K562 (cell line): ENCODE measurements at regions not wholly inside any gene's neighbourhood (a gene's known extent, or its start where the extent isn't known, plus 50 kb on each side); places are given as distances from the start of the nearest gene placed in this dataset.
A peak's percentile ranks its signal among the peaks of the same experiment; 100 is the strongest.

Experiments
- ATAC-seq: fragments of 200-7000 bp; cut with Tn5 transposase; 3 replicates; pipeline ENCODE4 v1.9.1; 2020; ENCODE audit warnings: moderate library complexity
- BruUV-seq: library from RNA; stranded (reverse); fragments of 400-500 nt; replicated peaks from 2 replicates; lab custom pipeline; 2021; lab: Mats Ljungman, UMichigan
- CTCF ChIA-PET: fragments of 300-600 bp; formaldehyde crosslinking; extraction: SDS; loops from one replicate; lab custom pipeline; 2021; ENCODE audit warnings: low intra/inter-chr PET ratio; lab: Yijun Ruan, JAX
- POLR2A ChIA-PET: fragments of 300-600, 350-650 bp; sonication (Branson Sonifier 250); formaldehyde crosslinking; extraction: SDS; loops from one replicate; lab custom pipeline; 2021; ENCODE audit warnings: antibody characterized with exemption, inconsistent platforms; lab: Yijun Ruan, JAX
- DNase-seq, 4 experiments: peaks; one replicate each; pipeline versions ENCODE4 v3.0.0 to v3.0.0-alpha.2; 2011 to 2018; ENCODE audit warnings: low spot score in 3 of 4, mixed read lengths in 3 of 4; ENCODE audit errors: extremely low read depth in 1 of 4
- FAIRE-seq: peaks from 2 replicates; lab custom pipeline; 2011; peaks lifted over from hg19 to GRCh38; lab: Jason Lieb, UNC
- H2AFZ ChIP-seq: 2 replicates; pipeline ENCODE4 v1.6.0; 2011; ENCODE audit warnings: low read depth, low read length, control low read depth, inconsistent platforms
- H3K27ac ChIP-seq: fragments of 200-600 bp; 3 replicates; pipeline ENCODE4 v1.8.0; 2011; ENCODE audit warnings: low read depth, mild to moderate bottlenecking, control low read depth, inconsistent platforms, low read length, moderate library complexity, mixed read lengths; ENCODE audit errors: extremely low read depth
- H3K27me3 ChIP-seq, 2 experiments: fragments of 300-600 bp in 1 of 2; 2 replicates in 1 of 2; 3 replicates in 1 of 2; pipeline versions ENCODE4 v1.6.0 to v1.8.0; 2011; ENCODE audit warnings: inconsistent platforms in 2 of 2, low read length in 2 of 2, mild to moderate bottlenecking in 1 of 2, mixed read lengths in 1 of 2, moderate library complexity in 1 of 2; ENCODE audit not compliant: control insufficient read depth in 2 of 2, insufficient read depth in 2 of 2
- H3K36me3 ChIP-seq: fragments of 300-600 bp; 3 replicates; pipeline ENCODE4 v1.8.0; 2011; ENCODE audit warnings: mild to moderate bottlenecking, low read length, inconsistent platforms; ENCODE audit not compliant: control insufficient read depth, insufficient read depth
- H3K4me1 ChIP-seq, 2 experiments: fragments of 200-600 bp in 1 of 2; replicated peaks in 1 of 2; 2 replicates in 1 of 2; 3 replicates in 1 of 2; pipeline versions ENCODE4 v1.5.1 to v1.8.0; 2011; ENCODE audit warnings: inconsistent platforms in 2 of 2, low read length in 2 of 2, mild to moderate bottlenecking in 1 of 2, mixed read lengths in 1 of 2, moderate library complexity in 1 of 2; ENCODE audit not compliant: control insufficient read depth in 2 of 2, insufficient read depth in 2 of 2
- H3K4me2 ChIP-seq: 2 replicates; pipeline ENCODE4 v1.6.1; 2011; ENCODE audit warnings: low read length, control low read depth, inconsistent platforms, mixed read lengths; ENCODE audit not compliant: insufficient read depth
- H3K4me3 ChIP-seq: fragments of 200-600 bp; sonication (generic), shearing (Covaris generic); 2 replicates; pipeline ENCODE4 v1.5.1; 2016; ENCODE audit warnings: control low read depth, inconsistent platforms
- H3K79me2 ChIP-seq: fragments of 200-600 bp; 3 replicates; pipeline ENCODE4 v1.8.0; 2011; ENCODE audit warnings: low read length, inconsistent platforms; ENCODE audit not compliant: control insufficient read depth, insufficient read depth
- H3K9ac ChIP-seq, 2 experiments: 2 replicates each; pipeline versions ENCODE4 v1.6.0 to v1.6.1; 2011; ENCODE audit warnings: low read depth in 2 of 2, low read length in 2 of 2, control low read depth in 1 of 2, inconsistent platforms in 1 of 2, mild to moderate bottlenecking in 1 of 2, mixed read lengths in 1 of 2; ENCODE audit not compliant: insufficient read depth in 1 of 2
- H3K9me1 ChIP-seq: one replicate; pipeline ENCODE4 v1.6.0; 2011; ENCODE audit warnings: inconsistent platforms, mild to moderate bottlenecking, low read length, moderate library complexity; ENCODE audit not compliant: control insufficient read depth, insufficient read depth
- H3K9me3 ChIP-seq: replicated peaks from 2 replicates; pipeline ENCODE4 v1.5.1; 2011; ENCODE audit warnings: low read depth, low read length, inconsistent platforms; ENCODE audit not compliant: control insufficient read depth, insufficient read depth
- H4K20me1 ChIP-seq: replicated peaks from 2 replicates; pipeline ENCODE4 v1.6.1; 2011; ENCODE audit warnings: low read length, inconsistent platforms, mixed read lengths; ENCODE audit not compliant: control insufficient read depth, insufficient read depth
- C11orf30 ChIP-seq: fragments of 450-650 bp; IDR thresholded peaks from 2 replicates; pipeline ENCODE4 v1.6.1; 2016; ENCODE audit warnings: low read depth, mild to moderate bottlenecking
- CEBPB ChIP-seq: fragments of 450-650 bp; IDR thresholded peaks from 2 replicates; pipeline ENCODE4 v1.6.1; 2016; ENCODE audit warnings: missing genetic modification characterization, missing compliant biosample characterization
- ELK3 ChIP-seq: fragments of 450-650 bp; formaldehyde crosslinking; IDR thresholded peaks from 2 replicates; pipeline ENCODE4 v1.4.0; 2020; ENCODE audit warnings: mild to moderate bottlenecking
- ETS1 ChIP-seq: conservative IDR thresholded peaks from 2 replicates; pipeline ENCODE4 v1.6.1; 2011; ENCODE audit warnings: low read depth, mild to moderate bottlenecking, low read length; ENCODE audit not compliant: control insufficient read depth
- MAFG ChIP-seq: fragments of 450-650 bp; conservative IDR thresholded peaks from 2 replicates; pipeline ENCODE4 v1.6.1; 2016; ENCODE audit warnings: missing genetic modification characterization, missing compliant biosample characterization
- MEIS2 ChIP-seq: fragments of 450-650 bp; IDR thresholded peaks from 2 replicates; pipeline ENCODE4 v1.6.1; 2014; ENCODE audit warnings: mild to moderate bottlenecking; ENCODE audit not compliant: partially characterized antibody
- YY1 ChIP-seq, 3 experiments: IDR thresholded peaks; 2 replicates each; pipeline ENCODE4 v1.6.1; 2011; ENCODE audit warnings: low read length in 2 of 3, mild to moderate bottlenecking in 2 of 3, moderate library complexity in 2 of 3, borderline replicate concordance in 1 of 3, control low read depth in 1 of 3, low read depth in 1 of 3; ENCODE audit not compliant: insufficient read depth in 3 of 3, insufficient replicate concordance in 2 of 3, control insufficient read depth in 1 of 3, insufficient read length in 1 of 3; ENCODE audit errors: extremely low read depth in 1 of 3
- ZFX ChIP-seq: sonication (generic); formaldehyde crosslinking; IDR thresholded peaks from 2 replicates; pipeline ENCODE4 v1.8.0; 2022; ENCODE audit warnings: mild to moderate bottlenecking, missing genetic modification reagents, moderate library complexity
- ZNF3 ChIP-seq: fragments of 250-450 bp; sonication (Bioruptor Pico); IDR thresholded peaks from 2 replicates; pipeline ENCODE4 v1.5.0; 2021; ENCODE audit warnings: mild to moderate bottlenecking, moderate library complexity
- ZNF316 ChIP-seq: fragments of 450-650 bp; IDR thresholded peaks from 2 replicates; pipeline ENCODE4 v1.6.1; 2016
- ZNF586 ChIP-seq: fragments of 450-650 bp; formaldehyde crosslinking; conservative IDR thresholded peaks from 2 replicates; pipeline ENCODE4 v1.4.0; 2020; ENCODE audit warnings: mild to moderate bottlenecking, moderate library complexity
- ZNF79 ChIP-seq: fragments of 250-450 bp; sonication (Bioruptor Pico); IDR thresholded peaks from 2 replicates; pipeline ENCODE4 v1.4.0; 2020; ENCODE audit warnings: low read depth, mild to moderate bottlenecking, moderate library complexity
- WGBS: fragments of 100-300 bp; shearing (Covaris generic); methylation state at CpG from one replicate; pipeline ENCODE4 v1.1.6; 2016; ENCODE audit warnings: low coverage, mixed read lengths; ENCODE audit not compliant: insufficient coverage; ENCODE audit errors: missing lambda C conversion rate; 5-methylcytosine and 5-hydroxymethylcytosine counted together
- in situ Hi-C: fragments of 300-500 bp; cut with MboI; formaldehyde crosslinking; loops from 4 replicates; pipeline ENCODE4 v1.15.0; 2018; ENCODE audit warnings: inconsistent platforms, mixed read lengths
- intact Hi-C: fragments of 100-400 bp; cut with micrococcal nuclease; formaldehyde crosslinking; loops from 2 replicates; pipeline ENCODE4 v1.14.2; 2022

DNA sequence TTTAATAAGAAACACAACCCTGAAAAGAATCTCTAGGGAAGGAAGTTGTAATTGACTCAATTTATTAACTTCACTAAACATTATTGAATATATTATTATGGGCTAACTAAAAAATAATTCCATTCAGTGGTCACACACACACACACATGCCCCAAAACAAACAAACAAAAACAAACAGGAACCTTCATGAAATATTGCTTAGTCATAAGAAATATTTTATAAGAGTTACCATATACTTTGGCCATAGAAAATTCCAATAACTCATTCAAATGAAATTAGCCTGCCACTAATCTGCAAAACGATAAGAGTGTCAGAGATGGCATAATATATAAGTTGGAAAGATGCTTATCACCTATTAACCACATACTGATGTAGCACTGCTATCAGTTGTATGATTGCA, 268.4 kb upstream of the AMIGO2 start:
- no peak for DNase-seq
- Histone ChIP-seq H3K4me3 (no peak overlapping the region), H3K27ac (no peak overlapping the region), H3K36me3 (no peaks in the 10 kb centered on the region), H4K20me1 (no peaks in the 10 kb centered on the region), H3K27me3 (no peaks in the 10 kb centered on the region), H3K9me3 (no peaks in the 10 kb centered on the region), H3K79me2 (no peaks in the 10 kb centered on the region), H3K4me2 (no peak overlapping the region), H2AFZ (no peak overlapping the region), H3K9ac (no peak overlapping the region), H3K9me1 (no peaks in the 10 kb centered on the region), H3K4me1 (no peaks in the 10 kb centered on the region; a peak in 1 of 5 replicates)
- WGBS, result 5% methylated on average over 1 of the region's 1 CpG
- ChIA-PET POLR2A (no interaction called here), CTCF (no interaction called here)
- TF ChIP-seq ZNF79 (no peak), MAFG (tag) (peak; percentile 38; the same call in 1 of the 2 replicates), MEIS2 (peak; percentile 31), C11orf30 (peak; percentile 64; the same call in 1 of the 2 replicates), ZNF316 (peak; percentile 73)
- in situ Hi-C loops, result no loop called here
- ATAC-seq, result no peak
- no peak for FAIRE-seq
- no TSS peak for BruUV-seq
- intact Hi-C loops, result no loop called here

DNA sequence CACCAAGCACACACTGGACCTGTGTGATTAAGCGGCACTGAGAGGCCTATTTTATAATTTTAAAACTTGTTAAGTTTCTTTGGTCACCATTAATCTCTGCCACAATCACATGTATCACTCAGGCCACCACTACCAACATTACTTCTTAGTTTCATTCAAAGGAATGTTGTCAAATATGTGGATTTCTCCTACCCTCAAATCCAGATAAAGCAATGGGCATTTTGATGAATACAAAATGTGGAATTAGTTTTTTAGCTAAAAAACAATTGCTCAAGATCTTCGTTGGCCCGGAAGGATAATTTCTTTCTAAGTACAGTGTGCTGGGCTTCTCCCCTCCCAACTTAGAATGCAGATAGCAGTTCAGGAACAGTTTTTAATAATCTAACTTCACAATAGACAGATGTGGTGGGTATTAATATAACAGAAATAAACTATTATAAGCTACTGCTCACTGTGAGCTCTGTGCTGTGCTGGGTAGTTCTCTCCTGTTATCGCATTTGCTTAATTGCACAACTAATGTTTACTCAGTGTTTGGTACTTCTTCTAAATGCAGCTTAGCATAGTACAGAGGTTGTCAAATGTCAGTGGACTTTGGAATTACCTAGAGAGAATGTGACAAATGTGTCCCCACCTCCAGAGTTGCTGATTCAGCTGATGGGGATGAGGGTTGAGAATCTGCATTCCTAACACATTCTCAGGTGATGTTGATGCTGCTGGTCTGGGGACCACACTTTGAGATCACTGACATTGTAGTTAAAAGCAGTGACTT, 266.7 kb upstream of the AMIGO2 start:
- H3K4me3 ChIP-seq, result no peak overlapping the region
- H3K36me3 ChIP-seq, result no peaks in the 10 kb centered on the region
- intact Hi-C loops (no loop called here), in situ Hi-C loops (no loop called here)
- ChIA-PET POLR2A (interaction anchor here (1.6 kb wide), 1 partner anchor 9 kb away, joined by 4 read pairs; no protein-coding TSS in a partner anchor), CTCF (interaction anchor here (0.6 kb wide), 1 partner anchor 52 kb away, joined by 3 read pairs; no protein-coding TSS in a partner anchor)
- no peaks in the 10 kb centered on the region for H3K79me2 ChIP-seq
- no TSS peak for BruUV-seq
- no peak overlapping the region for H3K4me2 ChIP-seq
- 61% methylated on average over 4 of the region's 4 CpGs for WGBS
- FAIRE-seq, result peak; percentile 32
- H3K27me3 ChIP-seq, result no peaks in the 10 kb centered on the region
- H3K9ac ChIP-seq, result no peak overlapping the region
- H2AFZ ChIP-seq, result no peak overlapping the region
- H3K9me1 ChIP-seq, result no peaks in the 10 kb centered on the region
- ATAC-seq, result no peak
- no peaks in the 10 kb centered on the region for H4K20me1 ChIP-seq
- no peaks in the 10 kb centered on the region for H3K9me3 ChIP-seq
- H3K27ac ChIP-seq, result no peak overlapping the region
- H3K4me1 ChIP-seq, result no peaks in the 10 kb centered on the region; a peak in 1 of 5 replicates
- DNase-seq, result no peak
- TF ChIP-seq CEBPB (tag) (peak; percentile 69), YY1 (IDR thresholded peaks at IDR 0.05; ENCODE audit: borderline replicate concordance in 1 of 3, control insufficient read depth in 1 of 3, extremely low read depth in 1 of 3, insufficient read depth in 3 of 3, insufficient read length in 1 of 3, insufficient replicate concordance in 2 of 3, low read depth in 1 of 3, low read length in 2 of 3) (no peak), ZNF316 (peak; percentile 46), ZNF3 (no peak), ZFX (no peak), ZNF586 (CRISPR knock-in tag) (no peak), ETS1 (no peak), ELK3 (CRISPR knock-in tag) (no peak)
